ENCODE measurements at regions not wholly inside any gene's neighbourhood (a gene's known extent, or its start where the extent isn't known, plus 50 kb on each side); places are given as distances from the start of the nearest gene placed in this dataset.
A peak's percentile ranks its signal among the peaks of the same experiment; 100 is the strongest.

DNA sequence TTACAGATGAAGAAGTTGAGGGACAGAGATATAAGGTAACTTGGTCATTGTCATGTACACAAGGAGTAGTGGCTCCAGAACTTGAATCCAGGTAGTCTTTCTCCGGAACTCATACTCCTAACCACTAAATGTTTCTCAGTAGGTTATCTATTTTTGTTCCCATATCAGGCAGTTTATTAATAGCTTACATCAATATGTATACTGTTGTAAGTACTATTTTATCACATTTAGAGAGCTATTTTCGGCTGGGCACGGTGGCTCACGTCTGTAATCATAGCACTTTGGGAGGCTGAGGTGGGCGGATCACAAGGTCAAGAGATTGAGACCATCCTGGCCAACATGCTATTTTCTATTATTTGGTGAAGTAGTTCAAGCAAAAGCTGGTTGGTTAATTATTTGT is 415.6 kb upstream of the FBXO33 start:
- no peak overlapping the region for H3K9ac ChIP-seq (ENCODE audit: low read length)
- no peak overlapping the region for H3K4ac ChIP-seq (ENCODE audit: low read depth, low read length)
- H2AFZ ChIP-seq (ENCODE audit: insufficient read depth, low read length, poor library complexity), result no peak overlapping the region
- no peaks in the 10 kb centered on the region for H3K36me3 ChIP-seq (ENCODE audit: control insufficient read depth in 1 of 2, insufficient read depth in 2 of 2, low read length in 2 of 2)
- H4K12ac ChIP-seq (ENCODE audit: low read depth, low read length), result no peak overlapping the region
- H3K79me1 ChIP-seq (ENCODE audit: low read length), result peaks cover 3% of the 10 kb centered on the region
- no peaks in the 10 kb centered on the region for H3K9me3 ChIP-seq (ENCODE audit: insufficient read depth, low read depth, low read length)
- peak overlapping the region; percentile 37 for H4K91ac ChIP-seq (ENCODE audit: low read depth, low read length)
- H4K8ac ChIP-seq (ENCODE audit: low read depth, low read length), result no peak overlapping the region
- H3K4me1 ChIP-seq (ENCODE audit: control insufficient read depth in 1 of 2, insufficient read depth in 2 of 2, low read length in 2 of 2), result peaks cover 0 to 3% of the 10 kb centered on the region in 2 experiments
- WGBS (ENCODE audit: extremely low coverage, insufficient coverage, insufficient read length), result no CpG with 5 or more reads among the region's 5 CpGs
- H2BK120ac ChIP-seq (ENCODE audit: insufficient read depth, low read length, poor library complexity), result no peak overlapping the region
- H2BK5ac ChIP-seq (ENCODE audit: low read depth, low read length, poor library complexity), result no peak overlapping the region
- no peak for DNase-seq
- no peak overlapping the region for H3K27ac ChIP-seq (ENCODE audit: low read depth, low read length)
- no peak overlapping the region for H3K18ac ChIP-seq (ENCODE audit: low read length)
- no peaks in the 10 kb centered on the region for H3K27me3 ChIP-seq (ENCODE audit: insufficient read depth, low read length)
- no peak overlapping the region for H3K4me3 ChIP-seq (ENCODE audit: low read depth, low read length)
- H3K14ac ChIP-seq (ENCODE audit: low read length), result no peak overlapping the region
- H3K23ac ChIP-seq (ENCODE audit: low read length), result no peak overlapping the region
- peak overlapping the region; percentile 87 for H2BK12ac ChIP-seq (ENCODE audit: low read length)
- no peak overlapping the region for H2AK5ac ChIP-seq (ENCODE audit: low read length)
- H3K79me2 ChIP-seq (ENCODE audit: control insufficient read depth, insufficient read depth, low read length, poor library complexity), result no peaks in the 10 kb centered on the region
- H3K4me2 ChIP-seq (ENCODE audit: low read length), result no peak overlapping the region

DNA sequence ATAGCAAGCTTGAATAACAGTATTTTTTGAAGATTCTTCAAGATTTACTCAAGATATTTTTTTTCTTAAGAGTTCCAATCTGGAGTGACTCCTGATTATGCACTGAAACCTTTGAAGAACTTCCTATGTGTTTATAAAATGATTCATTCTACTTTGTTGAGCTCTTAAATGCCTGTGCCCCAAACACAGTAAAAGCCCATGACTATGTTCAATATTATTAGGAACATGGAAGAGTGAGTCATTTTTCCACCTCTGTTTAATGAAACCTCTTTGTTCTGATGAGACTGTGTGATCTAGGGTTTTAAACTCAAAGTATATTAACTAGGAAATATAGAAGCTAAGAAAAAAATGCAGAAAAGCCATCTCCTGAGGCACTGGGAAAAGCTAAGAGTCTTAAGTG is 415.0 kb upstream of the FBXO33 start:
- Histone ChIP-seq H3K9me3 (ENCODE audit: insufficient read depth, low read depth, low read length) (no peaks in the 10 kb centered on the region), H3K79me1 (ENCODE audit: low read length) (peaks cover 3% of the 10 kb centered on the region), H4K8ac (ENCODE audit: low read depth, low read length) (no peak overlapping the region), H3K14ac (ENCODE audit: low read length) (no peak overlapping the region), H4K91ac (ENCODE audit: low read depth, low read length) (no peak overlapping the region), H2AK5ac (ENCODE audit: low read length) (no peak overlapping the region), H2BK12ac (ENCODE audit: low read length) (no peak overlapping the region), H3K18ac (ENCODE audit: low read length) (no peak overlapping the region), H2BK5ac (ENCODE audit: low read depth, low read length, poor library complexity) (no peak overlapping the region), H2BK120ac (ENCODE audit: insufficient read depth, low read length, poor library complexity) (no peak overlapping the region), H3K27ac (ENCODE audit: low read depth, low read length) (no peak overlapping the region), H3K23ac (ENCODE audit: low read length) (no peak overlapping the region), H3K4ac (ENCODE audit: low read depth, low read length) (no peak overlapping the region), H3K4me2 (ENCODE audit: low read length) (no peak overlapping the region), H3K9ac (ENCODE audit: low read length) (no peak overlapping the region), H4K12ac (ENCODE audit: low read depth, low read length) (no peak overlapping the region), H3K4me1 (ENCODE audit: control insufficient read depth in 1 of 2, insufficient read depth in 2 of 2, low read length in 2 of 2) (peaks cover 0 to 3% of the 10 kb centered on the region in 2 experiments), H3K27me3 (ENCODE audit: insufficient read depth, low read length) (no peaks in the 10 kb centered on the region), H2AFZ (ENCODE audit: insufficient read depth, low read length, poor library complexity) (no peak overlapping the region), H3K4me3 (ENCODE audit: low read depth, low read length) (no peak overlapping the region), H3K36me3 (ENCODE audit: control insufficient read depth in 1 of 2, insufficient read depth in 2 of 2, low read length in 2 of 2) (no peaks in the 10 kb centered on the region), H3K79me2 (ENCODE audit: control insufficient read depth, insufficient read depth, low read length, poor library complexity) (no peaks in the 10 kb centered on the region)
- no peak for DNase-seq

DNA sequence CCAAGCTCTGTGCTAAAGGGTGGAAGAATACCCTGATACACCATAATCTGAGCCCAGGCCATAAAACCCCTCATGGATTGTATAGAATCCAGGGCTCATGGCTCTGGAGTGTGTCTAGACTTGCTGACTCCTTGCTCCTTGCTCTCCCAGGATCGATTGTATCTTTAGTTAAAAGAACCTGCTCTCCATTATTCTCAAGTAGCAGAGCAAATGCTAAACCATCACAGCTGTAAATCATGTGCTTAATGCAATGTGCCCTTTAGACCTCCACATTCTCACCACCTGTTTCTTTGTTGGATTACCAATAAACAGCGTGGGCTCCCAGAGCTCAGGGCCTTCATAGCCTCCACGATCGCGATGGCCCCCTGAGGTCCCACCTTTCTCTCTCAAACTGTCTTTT is 411.6 kb upstream of the FBXO33 start:
- H2BK5ac ChIP-seq (ENCODE audit: low read depth, low read length, poor library complexity), result peak overlapping the region; percentile 94
- peaks cover 0 to 3% of the 10 kb centered on the region in 2 experiments for H3K4me1 ChIP-seq (ENCODE audit: control insufficient read depth in 1 of 2, insufficient read depth in 2 of 2, low read length in 2 of 2)
- H3K18ac ChIP-seq (ENCODE audit: low read length), result peak overlapping the region; percentile 78
- no peak overlapping the region for H3K4me2 ChIP-seq (ENCODE audit: low read length)
- peak overlapping the region; percentile 88 for H3K27ac ChIP-seq (ENCODE audit: low read depth, low read length)
- peak; percentile 43 to 68 for DNase-seq
- peak overlapping the region; percentile 40 for H2BK12ac ChIP-seq (ENCODE audit: low read length)
- no peaks in the 10 kb centered on the region for H3K79me2 ChIP-seq (ENCODE audit: control insufficient read depth, insufficient read depth, low read length, poor library complexity)
- H2AK5ac ChIP-seq (ENCODE audit: low read length), result peak overlapping the region; percentile 54
- H3K4ac ChIP-seq (ENCODE audit: low read depth, low read length), result no peak overlapping the region
- no peak overlapping the region for H2AFZ ChIP-seq (ENCODE audit: insufficient read depth, low read length, poor library complexity)
- H4K91ac ChIP-seq (ENCODE audit: low read depth, low read length), result peak overlapping the region; percentile 77
- WGBS (ENCODE audit: extremely low coverage, insufficient coverage, insufficient read length), result no CpG with 5 or more reads among the region's 5 CpGs
- H3K4me3 ChIP-seq (ENCODE audit: low read depth, low read length), result no peak overlapping the region
- H4K12ac ChIP-seq (ENCODE audit: low read depth, low read length), result no peak overlapping the region
- no peak overlapping the region for H3K23ac ChIP-seq (ENCODE audit: low read length)
- H3K27me3 ChIP-seq (ENCODE audit: insufficient read depth, low read length), result no peaks in the 10 kb centered on the region
- H3K36me3 ChIP-seq (ENCODE audit: control insufficient read depth in 1 of 2, insufficient read depth in 2 of 2, low read length in 2 of 2), result no peaks in the 10 kb centered on the region
- peak overlapping the region; percentile 94 for H2BK120ac ChIP-seq (ENCODE audit: insufficient read depth, low read length, poor library complexity)
- H3K9me3 ChIP-seq (ENCODE audit: insufficient read depth, low read depth, low read length), result peaks cover 2% of the 10 kb centered on the region
- no peak overlapping the region for H3K9ac ChIP-seq (ENCODE audit: low read length)
- H3K14ac ChIP-seq (ENCODE audit: low read length), result peak overlapping the region; percentile 61
- H4K8ac ChIP-seq (ENCODE audit: low read depth, low read length), result peak overlapping the region; percentile 47
- H3K79me1 ChIP-seq (ENCODE audit: low read length), result peaks cover 13% of the 10 kb centered on the region

DNA sequence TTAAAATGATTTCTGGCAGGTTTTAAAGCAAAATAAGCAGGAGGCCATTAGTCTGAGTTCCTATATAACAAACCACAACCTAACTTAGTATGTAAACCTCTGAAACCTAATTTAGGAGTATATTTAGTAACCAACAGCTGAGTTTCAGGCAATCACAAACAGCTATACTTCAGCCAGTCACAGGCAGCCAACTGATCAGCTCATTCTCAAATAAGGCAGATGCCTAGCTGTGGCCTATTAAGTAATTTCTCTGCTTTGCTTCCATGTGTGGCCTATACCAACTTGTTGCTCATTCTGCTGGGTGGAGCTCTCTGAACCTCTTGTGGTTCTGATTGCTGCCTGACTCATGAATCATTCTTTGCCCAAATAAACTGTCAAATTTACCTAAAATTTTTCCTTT is 408.9 kb upstream of the FBXO33 start:
- no peak overlapping the region for H3K4me2 ChIP-seq (ENCODE audit: low read length)
- peaks cover 10% of the 10 kb centered on the region for H3K79me1 ChIP-seq (ENCODE audit: low read length)
- no peak overlapping the region for H2AK5ac ChIP-seq (ENCODE audit: low read length)
- H3K27ac ChIP-seq (ENCODE audit: low read depth, low read length), result no peak overlapping the region
- no peak overlapping the region for H4K8ac ChIP-seq (ENCODE audit: low read depth, low read length)
- no peak overlapping the region for H3K14ac ChIP-seq (ENCODE audit: low read length)
- H2AFZ ChIP-seq (ENCODE audit: insufficient read depth, low read length, poor library complexity), result no peak overlapping the region
- H3K79me2 ChIP-seq (ENCODE audit: control insufficient read depth, insufficient read depth, low read length, poor library complexity), result no peaks in the 10 kb centered on the region
- no peak overlapping the region for H2BK12ac ChIP-seq (ENCODE audit: low read length)
- no peak overlapping the region for H4K12ac ChIP-seq (ENCODE audit: low read depth, low read length)
- DNase-seq, result no peak
- peak overlapping the region; percentile 64 for H4K91ac ChIP-seq (ENCODE audit: low read depth, low read length)
- H2BK120ac ChIP-seq (ENCODE audit: insufficient read depth, low read length, poor library complexity), result no peak overlapping the region
- peaks cover 2% of the 10 kb centered on the region for H3K9me3 ChIP-seq (ENCODE audit: insufficient read depth, low read depth, low read length)
- H3K9ac ChIP-seq (ENCODE audit: low read length), result no peak overlapping the region
- H3K4me3 ChIP-seq (ENCODE audit: low read depth, low read length), result no peak overlapping the region
- H3K4ac ChIP-seq (ENCODE audit: low read depth, low read length), result no peak overlapping the region
- H2BK5ac ChIP-seq (ENCODE audit: low read depth, low read length, poor library complexity), result no peak overlapping the region
- no peaks in the 10 kb centered on the region for H3K4me1 ChIP-seq (ENCODE audit: control insufficient read depth in 1 of 2, insufficient read depth in 2 of 2, low read length in 2 of 2)
- H3K36me3 ChIP-seq (ENCODE audit: control insufficient read depth in 1 of 2, insufficient read depth in 2 of 2, low read length in 2 of 2), result no peaks in the 10 kb centered on the region
- H3K27me3 ChIP-seq (ENCODE audit: insufficient read depth, low read length), result no peaks in the 10 kb centered on the region
- H3K23ac ChIP-seq (ENCODE audit: low read length), result no peak overlapping the region
- H3K18ac ChIP-seq (ENCODE audit: low read length), result no peak overlapping the region

Measured in trophoblast cell (in vitro differentiated cells and primary cell).